ENCODE measurements at regions not wholly inside any gene's neighbourhood (a gene's known extent, or its start where the extent isn't known, plus 50 kb on each side); places are given as distances from the start of the nearest gene placed in this dataset.
"Not testable (repeated sequence)": the region's sequence is repeated elsewhere in the genome, so short reads cannot be mapped to it uniquely, and the experiment has no call there.

DNA sequence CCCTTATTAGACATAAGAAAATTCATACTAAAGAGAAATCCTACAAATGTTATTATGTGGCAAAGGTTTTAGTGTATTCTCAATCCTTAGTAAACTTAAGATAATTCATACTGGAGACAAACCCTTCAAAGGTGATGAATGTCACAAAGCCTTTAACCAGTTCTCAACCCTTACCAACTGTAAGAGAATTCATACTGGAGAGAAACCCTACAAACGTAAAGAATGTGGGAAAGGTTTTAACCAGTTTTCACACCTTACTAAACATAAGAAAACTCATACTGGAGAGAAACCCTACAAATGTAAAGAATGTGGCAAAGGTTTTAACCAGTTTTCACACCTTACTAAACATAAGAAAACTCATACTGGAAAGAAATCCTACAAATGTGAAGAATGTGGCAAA, 93.2 kb downstream of the ZNF680 start:
- Histone ChIP-seq H3K9ac (ENCODE audit: low read depth, low read length, poor library complexity) (no peak overlapping the region), H3K4me1 (ENCODE audit: control insufficient read depth in 2 of 2, insufficient read depth in 1 of 2, low read depth in 1 of 2, low read length in 2 of 2) (no peaks in the 10 kb centered on the region), H3K4me3 (ENCODE audit: low read length in 2 of 2) (no peak overlapping the region), H3K27ac (replicated peaks; ENCODE audit: low read length) (no peak overlapping the region), H3K18ac (ENCODE audit: low read length) (no peak overlapping the region), H3K36me3 (replicated peaks in 1 of 2; ENCODE audit: control insufficient read depth in 2 of 2, insufficient read depth in 2 of 2, low read length in 2 of 2) (no peaks in the 10 kb centered on the region), H4K8ac (ENCODE audit: low read depth, low read length) (no peak overlapping the region), H3K79me1 (ENCODE audit: low read depth, low read length) (no peaks in the 10 kb centered on the region), H2BK15ac (ENCODE audit: low read length) (no peak overlapping the region), H2AK5ac (ENCODE audit: low read depth, low read length) (no peak overlapping the region), H3K4me2 (ENCODE audit: insufficient read depth, low read length, poor library complexity, severe bottlenecking) (no peak overlapping the region), H3K14ac (ENCODE audit: low read length) (no peak overlapping the region), H2BK120ac (ENCODE audit: low read depth, low read length) (no peak overlapping the region), H3K27me3 (ENCODE audit: control insufficient read depth in 3 of 3, insufficient read depth in 3 of 3, low read depth in 1 of 3, low read length in 3 of 3) (no peaks in the 10 kb centered on the region), H4K91ac (ENCODE audit: low read depth, low read length, poor library complexity) (no peak overlapping the region), H2BK5ac (ENCODE audit: low read length) (no peak overlapping the region), H2BK12ac (ENCODE audit: low read length) (no peak overlapping the region), H3K23ac (ENCODE audit: low read depth, low read length, poor library complexity) (no peak overlapping the region), H3K4ac (ENCODE audit: low read length) (no peak overlapping the region), H3K9me3 (replicated peaks in 1 of 2; ENCODE audit: control insufficient read depth in 2 of 2, insufficient read depth in 1 of 2, low read depth in 1 of 2, low read length in 2 of 2) (peaks cover 0 to 2% of the 10 kb centered on the region in 2 donors), H2AFZ (ENCODE audit: low read length) (no peak overlapping the region)
- DNase-seq (ENCODE audit: low spot score): no peak
- no CpG with 5 or more reads among the region's 1 CpG for WGBS, 2 donors (ENCODE audit: extremely low coverage in 2 of 2, insufficient read length in 2 of 2, insufficient replicate concordance in 1 of 2)

- no peaks in the 10 kb centered on the region for H3K27me3 ChIP-seq (ENCODE audit: control insufficient read depth in 3 of 3, insufficient read depth in 3 of 3, low read depth in 1 of 3, low read length in 3 of 3)
- no peak overlapping the region for H3K9ac ChIP-seq (ENCODE audit: low read depth, low read length, poor library complexity)
- no peak overlapping the region for H2BK120ac ChIP-seq (ENCODE audit: low read depth, low read length)
- H3K9me3 ChIP-seq (replicated peaks in 1 of 2; ENCODE audit: control insufficient read depth in 2 of 2, insufficient read depth in 1 of 2, low read depth in 1 of 2, low read length in 2 of 2): peaks cover 0 to 5% of the 10 kb centered on the region in 2 donors
- H2BK5ac ChIP-seq (ENCODE audit: low read length): no peak overlapping the region
- no CpG with 5 or more reads among the region's 1 CpG for WGBS, 2 donors (ENCODE audit: extremely low coverage in 2 of 2, insufficient read length in 2 of 2, insufficient replicate concordance in 1 of 2)
- H2BK15ac ChIP-seq (ENCODE audit: low read length): no peak overlapping the region
- no peak overlapping the region for H2BK12ac ChIP-seq (ENCODE audit: low read length)
- H3K27ac ChIP-seq (replicated peaks; ENCODE audit: low read length): no peak overlapping the region
- H2AK5ac ChIP-seq (ENCODE audit: low read depth, low read length): no peak overlapping the region
- DNase-seq (ENCODE audit: low spot score): no peak
- H3K79me1 ChIP-seq (ENCODE audit: low read depth, low read length): no peaks in the 10 kb centered on the region
- H3K18ac ChIP-seq (ENCODE audit: low read length): no peak overlapping the region
- H3K4me1 ChIP-seq (ENCODE audit: control insufficient read depth in 2 of 2, insufficient read depth in 1 of 2, low read depth in 1 of 2, low read length in 2 of 2): no peaks in the 10 kb centered on the region
- no peaks in the 10 kb centered on the region for H3K36me3 ChIP-seq (replicated peaks in 1 of 2; ENCODE audit: control insufficient read depth in 2 of 2, insufficient read depth in 2 of 2, low read length in 2 of 2)
- no peak overlapping the region for H3K14ac ChIP-seq (ENCODE audit: low read length)
- H4K91ac ChIP-seq (ENCODE audit: low read depth, low read length, poor library complexity): no peak overlapping the region
- H3K4me3 ChIP-seq (ENCODE audit: low read length in 2 of 2): no peak overlapping the region
- H2AFZ ChIP-seq (ENCODE audit: low read length): no peak overlapping the region
- no peak overlapping the region for H3K4ac ChIP-seq (ENCODE audit: low read length)
- H3K23ac ChIP-seq (ENCODE audit: low read depth, low read length, poor library complexity): no peak overlapping the region
- no peak overlapping the region for H4K8ac ChIP-seq (ENCODE audit: low read depth, low read length)
- H3K4me2 ChIP-seq (ENCODE audit: insufficient read depth, low read length, poor library complexity, severe bottlenecking): no peak overlapping the region
Measured at GRCh38 chr7:64465551-64465950, 97.3 kb downstream of the ZNF680 start.

GRCh38 chr7:64463636-64464375, 99.1 kb downstream of the ZNF680 start:
- WGBS, 2 donors (ENCODE audit: extremely low coverage in 2 of 2, insufficient read length in 2 of 2, insufficient replicate concordance in 1 of 2): no CpG with 5 or more reads among the region's 38 CpGs
- no peak overlapping the region for H4K91ac ChIP-seq (ENCODE audit: low read depth, low read length, poor library complexity)
- H3K36me3 ChIP-seq (replicated peaks in 1 of 2; ENCODE audit: control insufficient read depth in 2 of 2, insufficient read depth in 2 of 2, low read length in 2 of 2): no peaks in the 10 kb centered on the region
- H2AK5ac ChIP-seq (ENCODE audit: low read depth, low read length): no peak overlapping the region
- no peak overlapping the region for H2BK15ac ChIP-seq (ENCODE audit: low read length)
- H3K23ac ChIP-seq (ENCODE audit: low read depth, low read length, poor library complexity): no peak overlapping the region
- DNase-seq (ENCODE audit: low spot score): no peak
- H3K27me3 ChIP-seq (ENCODE audit: control insufficient read depth in 3 of 3, insufficient read depth in 3 of 3, low read depth in 1 of 3, low read length in 3 of 3): no peaks in the 10 kb centered on the region
- no peaks in the 10 kb centered on the region for H3K79me1 ChIP-seq (ENCODE audit: low read depth, low read length)
- no peak overlapping the region for H2BK120ac ChIP-seq (ENCODE audit: low read depth, low read length)
- no peak overlapping the region for H2BK5ac ChIP-seq (ENCODE audit: low read length)
- H2AFZ ChIP-seq (ENCODE audit: low read length): peak overlapping the region; percentile 49
- peaks cover 0 to 5% of the 10 kb centered on the region in 2 donors for H3K9me3 ChIP-seq (replicated peaks in 1 of 2; ENCODE audit: control insufficient read depth in 2 of 2, insufficient read depth in 1 of 2, low read depth in 1 of 2, low read length in 2 of 2)
- no peak overlapping the region for H3K27ac ChIP-seq (replicated peaks; ENCODE audit: low read length)
- no peak overlapping the region for H2BK12ac ChIP-seq (ENCODE audit: low read length)
- no peak overlapping the region for H3K4me3 ChIP-seq (ENCODE audit: low read length in 2 of 2)
- H3K4me1 ChIP-seq (ENCODE audit: control insufficient read depth in 2 of 2, insufficient read depth in 1 of 2, low read depth in 1 of 2, low read length in 2 of 2): no peaks in the 10 kb centered on the region
- no peak overlapping the region for H4K8ac ChIP-seq (ENCODE audit: low read depth, low read length)
- H3K9ac ChIP-seq (ENCODE audit: low read depth, low read length, poor library complexity): no peak overlapping the region
- H3K4ac ChIP-seq (ENCODE audit: low read length): no peak overlapping the region
- no peak overlapping the region for H3K14ac ChIP-seq (ENCODE audit: low read length)
- no peak overlapping the region for H3K4me2 ChIP-seq (ENCODE audit: insufficient read depth, low read length, poor library complexity, severe bottlenecking)
- no peak overlapping the region for H3K18ac ChIP-seq (ENCODE audit: low read length)

GRCh38 chr7:64459858-64460257, 103.0 kb downstream of the ZNF680 start:
- H3K14ac ChIP-seq (ENCODE audit: low read length); H4K8ac ChIP-seq (ENCODE audit: low read depth, low read length); H3K4me3 ChIP-seq (ENCODE audit: low read length in 2 of 2); H3K9ac ChIP-seq (ENCODE audit: low read depth, low read length, poor library complexity); H3K27ac ChIP-seq (replicated peaks; ENCODE audit: low read length); H3K23ac ChIP-seq (ENCODE audit: low read depth, low read length, poor library complexity); H4K91ac ChIP-seq (ENCODE audit: low read depth, low read length, poor library complexity); H3K18ac ChIP-seq (ENCODE audit: low read length); H2BK5ac ChIP-seq (ENCODE audit: low read length); H2AFZ ChIP-seq (ENCODE audit: low read length); H3K9me3 ChIP-seq (replicated peaks in 1 of 2; ENCODE audit: control insufficient read depth in 2 of 2, insufficient read depth in 1 of 2, low read depth in 1 of 2, low read length in 2 of 2); H2BK120ac ChIP-seq (ENCODE audit: low read depth, low read length); H3K4ac ChIP-seq (ENCODE audit: low read length); H3K4me2 ChIP-seq (ENCODE audit: insufficient read depth, low read length, poor library complexity, severe bottlenecking); H2BK12ac ChIP-seq (ENCODE audit: low read length); H3K36me3 ChIP-seq (replicated peaks in 1 of 2; ENCODE audit: control insufficient read depth in 2 of 2, insufficient read depth in 2 of 2, low read length in 2 of 2); H2AK5ac ChIP-seq (ENCODE audit: low read depth, low read length); DNase-seq (ENCODE audit: low spot score); H3K79me1 ChIP-seq (ENCODE audit: low read depth, low read length); H2BK15ac ChIP-seq (ENCODE audit: low read length); H3K27me3 ChIP-seq (ENCODE audit: control insufficient read depth in 3 of 3, insufficient read depth in 3 of 3, low read depth in 1 of 3, low read length in 3 of 3); H3K4me1 ChIP-seq (ENCODE audit: control insufficient read depth in 2 of 2, insufficient read depth in 1 of 2, low read depth in 1 of 2, low read length in 2 of 2): not testable (repeated sequence)
- WGBS, 2 donors (ENCODE audit: extremely low coverage in 2 of 2, insufficient read length in 2 of 2, insufficient replicate concordance in 1 of 2): no CpG with 5 or more reads among the region's 5 CpGs
